GM23338 (cell line): ENCODE measurements at regions not wholly inside any gene's neighbourhood (a gene's known extent, or its start where the extent isn't known, plus 50 kb on each side); places are given as distances from the start of the nearest gene placed in this dataset.

Experiments
- ATAC-seq: fragments of 200-7000 bp; cut with Tn5 transposase; 3 replicates; pipeline ENCODE4 v1.9.1; 2020
- DNase-seq: peaks from one replicate; pipeline ENCODE4 v3.0.0-alpha.2; 2015; ENCODE audit warnings: low spot score
- H2AFZ ChIP-seq: fragments of 200-600 bp; sonication (generic); 2 replicates; pipeline ENCODE4 v1.8.0; 2016; ENCODE audit warnings: antibody characterized with exemption, mild to moderate bottlenecking, moderate library complexity
- H3F3A ChIP-seq: fragments of 200-600 bp; sonication (generic); replicated peaks from 2 replicates; pipeline ENCODE4 v1.8.0; 2017; ENCODE audit warnings: antibody characterized with exemption, mixed run types, low read depth
- H3K27ac ChIP-seq: fragments of 200-600 bp; sonication (generic); 2 replicates; pipeline ENCODE4 v1.6.1; 2016; ENCODE audit warnings: low read depth
- H3K27me3 ChIP-seq: fragments of 200-600 bp; sonication (generic); 2 replicates; pipeline ENCODE4 v1.8.0; 2016; ENCODE audit warnings: mild to moderate bottlenecking, mixed run types, moderate library complexity; ENCODE audit not compliant: insufficient read depth
- H3K36me3 ChIP-seq: fragments of 200-600 bp; sonication (generic); 2 replicates; pipeline ENCODE4 v1.8.0; 2016; ENCODE audit warnings: mild to moderate bottlenecking; ENCODE audit not compliant: insufficient read depth
- H3K4me1 ChIP-seq: fragments of 200-600 bp; sonication (generic); 2 replicates; pipeline ENCODE4 v1.8.0; 2016; ENCODE audit warnings: mild to moderate bottlenecking, moderate library complexity; ENCODE audit not compliant: insufficient read depth
- H3K4me2 ChIP-seq: fragments of 200-600 bp; sonication (generic); 2 replicates; pipeline ENCODE4 v1.7.1; 2017; ENCODE audit warnings: mixed run types
- H3K4me3 ChIP-seq: fragments of 200-600 bp; sonication (generic); 2 replicates; pipeline ENCODE4 v1.6.1; 2016; ENCODE audit warnings: mixed run types
- H3K79me2 ChIP-seq: fragments of 200-600 bp; sonication (generic); replicated peaks from 2 replicates; pipeline ENCODE4 v1.8.0; 2017; ENCODE audit warnings: mild to moderate bottlenecking; ENCODE audit not compliant: insufficient read depth
- H3K9me2 ChIP-seq: fragments of 200-600 bp; sonication (generic); 2 replicates; pipeline ENCODE4 v1.8.0; 2017; ENCODE audit not compliant: insufficient read depth
- H4K20me1 ChIP-seq: fragments of 200-600 bp; sonication (generic); replicated peaks from 2 replicates; pipeline ENCODE4 v1.8.0; 2017; ENCODE audit warnings: mild to moderate bottlenecking; ENCODE audit not compliant: insufficient read depth
- H3K27ac Mint-ChIP-seq: 2 replicates; pipeline ENCODE4 v1.8.0; 2020; ENCODE audit warnings: inconsistent platforms, mild to moderate bottlenecking, moderate library complexity, mixed read lengths
- H3K27me3 Mint-ChIP-seq: 3 replicates; pipeline ENCODE4 v1.8.0; 2022; ENCODE audit warnings: low read depth, mild to moderate bottlenecking, moderate library complexity, mixed read lengths, inconsistent platforms; ENCODE audit not compliant: insufficient read depth, poor library complexity
- H3K36me3 Mint-ChIP-seq: 3 replicates; pipeline ENCODE4 v1.8.0; 2021; ENCODE audit warnings: low read depth, mild to moderate bottlenecking, inconsistent platforms, moderate library complexity, mixed read lengths
- H3K4me1 Mint-ChIP-seq: 3 replicates; pipeline ENCODE4 v1.8.0; 2020; ENCODE audit warnings: mild to moderate bottlenecking, inconsistent platforms, mixed read lengths
- H3K4me3 Mint-ChIP-seq: 3 replicates; pipeline ENCODE4 v1.8.0; 2021; ENCODE audit warnings: moderate library complexity, mild to moderate bottlenecking, inconsistent platforms, mixed read lengths
- H3K9me3 Mint-ChIP-seq: 3 replicates; pipeline ENCODE4 v1.8.0; 2020; ENCODE audit warnings: moderate library complexity, mild to moderate bottlenecking, inconsistent platforms, mixed read lengths
- ZNF114 ChIP-seq: fragments of 250-450 bp; sonication (Bioruptor Pico); IDR thresholded peaks from 2 replicates; pipeline ENCODE4 v1.5.0; 2020; ENCODE audit warnings: mild to moderate bottlenecking, moderate library complexity
- ZNF331 ChIP-seq: fragments of 250-450 bp; sonication (Bioruptor Pico); IDR thresholded peaks from 2 replicates; pipeline ENCODE4 v1.5.0; 2020; ENCODE audit warnings: low read depth, mild to moderate bottlenecking, moderate library complexity
- ZNF462 ChIP-seq: fragments of 250-450 bp; sonication (Bioruptor Pico); IDR thresholded peaks from 2 replicates; pipeline ENCODE4 v1.5.0; 2020; ENCODE audit warnings: mild to moderate bottlenecking, moderate library complexity
- TF ChIP-seq, protein P1 (sequence below), 2 experiments: fragments of 200-600 bp in 1 of 2; sonication (generic) in 1 of 2; conservative IDR thresholded peaks; 2 replicates each; pipeline versions ENCODE4 v1.5.1 to v1.6.1; 2016 to 2017; ENCODE audit warnings: antibody characterized with exemption in 2 of 2, low read depth in 2 of 2, mild to moderate bottlenecking in 2 of 2, moderate library complexity in 1 of 2

DNA sequence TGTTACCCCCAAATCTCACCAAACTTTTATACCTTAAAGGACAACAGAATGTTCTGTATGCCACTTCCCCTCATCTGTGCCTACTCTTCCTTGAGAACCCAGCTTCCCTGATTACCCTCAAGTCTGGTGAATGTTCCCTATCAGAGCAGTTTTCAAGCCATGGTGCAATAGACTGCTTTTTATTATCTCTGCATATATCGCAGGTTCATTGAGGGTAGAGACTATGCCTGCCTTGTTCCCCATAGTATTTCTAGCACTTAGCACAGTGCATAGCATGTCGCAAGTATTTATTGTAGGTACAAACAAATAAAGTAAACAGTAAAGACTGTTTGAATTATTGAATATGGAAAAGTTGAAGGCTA is 146.6 kb downstream of the HAUS1 start (continued):
- TF ChIP-seq ZNF462 (CRISPR knock-in tag) = no peak
- no peak for TF ChIP-seq ZNF114
- TF ChIP-seq ZNF331 (CRISPR knock-in tag) = no peak

- Mint-ChIP-seq H3K27me3 (peaks cover 2% of the 10 kb centered on the region), H3K36me3 (no peaks in the 10 kb centered on the region), H3K9me3 (no peaks in the 10 kb centered on the region), H3K27ac (no peak overlapping the region), H3K4me3 (no peak overlapping the region), H3K4me1 (peaks cover 25% of the 10 kb centered on the region)
- no peak for ATAC-seq
- no peaks in the 10 kb centered on the region for H3F3A ChIP-seq
- no peaks in the 10 kb centered on the region for H3K9me2 ChIP-seq
- no peak overlapping the region for H2AFZ ChIP-seq
- no peaks in the 10 kb centered on the region; the same call in 1 of the 2 replicates for H3K36me3 ChIP-seq
- TF ChIP-seq ZNF114 (no peak), ZNF331 (CRISPR knock-in tag) (no peak)
- TF ChIP-seq, protein P1, sequence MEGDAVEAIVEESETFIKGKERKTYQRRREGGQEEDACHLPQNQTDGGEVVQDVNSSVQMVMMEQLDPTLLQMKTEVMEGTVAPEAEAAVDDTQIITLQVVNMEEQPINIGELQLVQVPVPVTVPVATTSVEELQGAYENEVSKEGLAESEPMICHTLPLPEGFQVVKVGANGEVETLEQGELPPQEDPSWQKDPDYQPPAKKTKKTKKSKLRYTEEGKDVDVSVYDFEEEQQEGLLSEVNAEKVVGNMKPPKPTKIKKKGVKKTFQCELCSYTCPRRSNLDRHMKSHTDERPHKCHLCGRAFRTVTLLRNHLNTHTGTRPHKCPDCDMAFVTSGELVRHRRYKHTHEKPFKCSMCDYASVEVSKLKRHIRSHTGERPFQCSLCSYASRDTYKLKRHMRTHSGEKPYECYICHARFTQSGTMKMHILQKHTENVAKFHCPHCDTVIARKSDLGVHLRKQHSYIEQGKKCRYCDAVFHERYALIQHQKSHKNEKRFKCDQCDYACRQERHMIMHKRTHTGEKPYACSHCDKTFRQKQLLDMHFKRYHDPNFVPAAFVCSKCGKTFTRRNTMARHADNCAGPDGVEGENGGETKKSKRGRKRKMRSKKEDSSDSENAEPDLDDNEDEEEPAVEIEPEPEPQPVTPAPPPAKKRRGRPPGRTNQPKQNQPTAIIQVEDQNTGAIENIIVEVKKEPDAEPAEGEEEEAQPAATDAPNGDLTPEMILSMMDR (conservative IDR thresholded peaks at IDR 0.05; ENCODE audit: low read depth in 2 of 2) = no peak
- H3K4me1 ChIP-seq = peaks cover 19% of the 10 kb centered on the region
- no peak overlapping the region for H3K4me2 ChIP-seq
- H3K4me3 ChIP-seq = no peak overlapping the region
- H3K27ac ChIP-seq = peak overlapping the region; percentile 16; the same call in 1 of the 2 replicates
- peaks cover 4% of the 10 kb centered on the region for H4K20me1 ChIP-seq
- H3K27me3 ChIP-seq = no peaks in the 10 kb centered on the region
- H3K79me2 ChIP-seq = 0 out of 2 replicates have a peak, but pooled peaks cover 17% of the 10 kb centered on the region
- no peak for DNase-seq
These were observed 148.6 kb downstream of the HAUS1 start for GRCh38 chr18:46252759-46253158.
